SK-N-MC (cell line): ENCODE measurements at regions not wholly inside any gene's neighbourhood (a gene's known extent, or its start where the extent isn't known, plus 50 kb on each side); places are given as distances from the start of the nearest gene placed in this dataset.

Source experiments
- EZH2 ChIP-seq: fragments of 200-600 bp; sonication (generic); IDR thresholded peaks from one replicate; pipeline ENCODE4 v1.6.1; 2017; ENCODE audit warnings: antibody characterized with exemption
- FOXP2 ChIP-seq: optimal IDR thresholded peaks from 2 replicates; pipeline ENCODE3; 2011; ENCODE audit warnings: mild to moderate bottlenecking, moderate library complexity; ENCODE audit not compliant: insufficient read depth; ENCODE audit errors: extremely low read length, control extremely low read depth
- POLR2AphosphoS5 ChIP-seq: IDR thresholded peaks from 2 replicates; pipeline ENCODE4 v1.6.1; 2012; ENCODE audit warnings: mild to moderate bottlenecking, low read depth, low read length, borderline replicate concordance

DNA sequence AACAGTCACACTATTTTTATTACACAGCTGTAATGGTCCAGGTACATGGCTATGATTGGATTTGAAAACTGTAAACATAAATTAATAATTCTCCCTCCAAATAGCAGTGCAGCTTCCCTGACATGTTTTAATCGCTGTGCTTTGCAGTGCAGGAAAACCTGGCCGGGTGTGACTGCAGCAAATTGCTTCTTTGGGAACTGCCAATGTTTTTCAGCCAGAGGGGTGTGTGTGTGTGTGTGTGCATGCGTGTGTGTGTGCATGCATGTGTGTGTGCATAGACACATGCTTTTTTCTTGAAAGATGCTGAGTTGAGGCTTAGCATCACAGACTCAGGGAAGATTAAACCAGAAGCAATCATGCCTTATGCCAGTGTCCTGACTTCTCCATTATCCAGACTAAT is 231.2 kb downstream of the PRDM2 start:
- TF ChIP-seq POLR2AphosphoS5: no peak
- TF ChIP-seq EZH2: no peak
- TF ChIP-seq FOXP2: no peak
